ENCODE measurements at regions not wholly inside any gene's neighbourhood (a gene's known extent, or its start where the extent isn't known, plus 50 kb on each side); places are given as distances from the start of the nearest gene placed in this dataset.

GRCh38 chr2:120658042-120658769 lies 77.5 kb upstream of the GLI2 start:
- no peak for TF ChIP-seq EZH2 (IDR thresholded peaks at IDR 0.05; ENCODE audit: borderline replicate concordance, insufficient read depth, low read depth, low read length, poor library complexity, severe bottlenecking)
- no peak for TF ChIP-seq CTCF (IDR thresholded peaks at IDR 0.05)
- peaks cover 0 to 7% (median 0%) of the 10 kb centered on the region in 3 donors for H3K9me3 ChIP-seq (ENCODE audit: control extremely low read depth in 1 of 3, control insufficient read depth in 2 of 3, insufficient read depth in 1 of 3, low read length in 2 of 3)
- H4K20me1 ChIP-seq (ENCODE audit: control insufficient read depth, insufficient read depth, low read length, poor library complexity, severe bottlenecking), result no peaks in the 10 kb centered on the region
- ChIA-PET CTCF (interaction anchor here (1.2 kb wide), 1 partner anchor 25 kb away, joined by 3 read pairs; no protein-coding TSS in a partner anchor), POLR2A (no interaction called here)
- ATAC-seq (ENCODE audit: low read depth) (no peak), DNase-seq (no peak)
- intact Hi-C loops (cut with micrococcal nuclease), result no loop called here
- no peaks in the 10 kb centered on the region for H3K4me1 ChIP-seq (ENCODE audit: control insufficient read depth in 2 of 2, insufficient read depth in 2 of 2, low read length in 2 of 2)
- H3K27me3 ChIP-seq (replicated peaks in 1 of 4; ENCODE audit: control extremely low read depth in 1 of 4, control insufficient read depth in 3 of 4, insufficient read depth in 4 of 4, low read length in 3 of 4), result peaks cover 0 to 12% (median 0%) of the 10 kb centered on the region in 4 experiments
- no peak overlapping the region for H3K4me3 Mint-ChIP-seq
- no peak overlapping the region for H3K4me2 ChIP-seq (replicated peaks; ENCODE audit: low read depth, low read length, poor library complexity, severe bottlenecking)
- H3K36me3 ChIP-seq (replicated peaks in 1 of 2; ENCODE audit: control extremely low read depth in 1 of 2, control insufficient read depth in 1 of 2, extremely low read depth in 1 of 2, insufficient read depth in 2 of 2, low read length in 1 of 2), result no peaks in the 10 kb centered on the region
- no peak overlapping the region for H3K27ac Mint-ChIP-seq
- no peak overlapping the region for H3K9ac ChIP-seq (ENCODE audit: low read length)
- H3K27me3 Mint-ChIP-seq, result peaks cover 27% of the 10 kb centered on the region
- no peaks in the 10 kb centered on the region for H3K4me1 Mint-ChIP-seq
- no peaks in the 10 kb centered on the region for H3K79me2 ChIP-seq (ENCODE audit: control insufficient read depth, insufficient read depth, low read length)
- no peak overlapping the region for H3K4me3 ChIP-seq (ENCODE audit: control extremely low read depth in 1 of 5, extremely low read depth in 1 of 5, insufficient read depth in 1 of 5, low read depth in 2 of 5, low read length in 4 of 5)
- 80% methylated on average over 6 of the region's 7 CpGs for WGBS (ENCODE audit: insufficient coverage)
- H3K27ac ChIP-seq (ENCODE audit: low read length in 2 of 2), result no peak overlapping the region
- H2AFZ ChIP-seq (ENCODE audit: insufficient read depth, low read depth, low read length, poor library complexity, severe bottlenecking), result no peak overlapping the region
- no peaks in the 10 kb centered on the region for H3K9me3 Mint-ChIP-seq (ENCODE audit: insufficient read depth)

- no peaks in the 10 kb centered on the region for H3K9me3 Mint-ChIP-seq (ENCODE audit: insufficient read depth)
- no peak overlapping the region for H2AFZ ChIP-seq (ENCODE audit: insufficient read depth, low read depth, low read length, poor library complexity, severe bottlenecking)
- no peaks in the 10 kb centered on the region for H4K20me1 ChIP-seq (ENCODE audit: control insufficient read depth, insufficient read depth, low read length, poor library complexity, severe bottlenecking)
- intact Hi-C loops (cut with micrococcal nuclease), result no loop called here
- peaks cover 0 to 12% (median 0%) of the 10 kb centered on the region in 4 experiments for H3K27me3 ChIP-seq (replicated peaks in 1 of 4; ENCODE audit: control extremely low read depth in 1 of 4, control insufficient read depth in 3 of 4, insufficient read depth in 4 of 4, low read length in 3 of 4)
- H3K4me1 Mint-ChIP-seq, result no peaks in the 10 kb centered on the region
- H3K9ac ChIP-seq (ENCODE audit: low read length), result no peak overlapping the region
- H3K27ac ChIP-seq (ENCODE audit: low read length in 2 of 2), result no peak overlapping the region
- H3K4me1 ChIP-seq (ENCODE audit: control insufficient read depth in 2 of 2, insufficient read depth in 2 of 2, low read length in 2 of 2), result no peaks in the 10 kb centered on the region
- H3K79me2 ChIP-seq (ENCODE audit: control insufficient read depth, insufficient read depth, low read length), result no peaks in the 10 kb centered on the region
- CTCF ChIA-PET, result interaction anchor here (1.2 kb wide), 1 partner anchor 24 kb away, joined by 3 read pairs; no protein-coding TSS in a partner anchor
- TF ChIP-seq CTCF (IDR thresholded peaks at IDR 0.05) (no peak), EZH2 (IDR thresholded peaks at IDR 0.05; ENCODE audit: borderline replicate concordance, insufficient read depth, low read depth, low read length, poor library complexity, severe bottlenecking) (no peak)
- no peak for ATAC-seq (ENCODE audit: low read depth)
- peaks cover 0 to 8% (median 0%) of the 10 kb centered on the region in 3 donors for H3K9me3 ChIP-seq (ENCODE audit: control extremely low read depth in 1 of 3, control insufficient read depth in 2 of 3, insufficient read depth in 1 of 3, low read length in 2 of 3)
- POLR2A ChIA-PET, result no interaction called here
- no peak overlapping the region for H3K27ac Mint-ChIP-seq
- H3K27me3 Mint-ChIP-seq, result peaks cover 26% of the 10 kb centered on the region
- no peaks in the 10 kb centered on the region for H3K36me3 ChIP-seq (replicated peaks in 1 of 2; ENCODE audit: control extremely low read depth in 1 of 2, control insufficient read depth in 1 of 2, extremely low read depth in 1 of 2, insufficient read depth in 2 of 2, low read length in 1 of 2)
- DNase-seq, result no peak
- no peak overlapping the region for H3K4me3 Mint-ChIP-seq
- no peak overlapping the region for H3K4me3 ChIP-seq (ENCODE audit: control extremely low read depth in 1 of 5, extremely low read depth in 1 of 5, insufficient read depth in 1 of 5, low read depth in 2 of 5, low read length in 4 of 5)
- 83% methylated on average over 2 of the region's 2 CpGs for WGBS (ENCODE audit: insufficient coverage)
- no peak overlapping the region for H3K4me2 ChIP-seq (replicated peaks; ENCODE audit: low read depth, low read length, poor library complexity, severe bottlenecking)
These were observed 76.9 kb upstream of the GLI2 start for GRCh38 chr2:120658770-120659158.

Measured in B cell (primary cell).